ENCODE measurements at regions not wholly inside any gene's neighbourhood (a gene's known extent, or its start where the extent isn't known, plus 50 kb on each side); places are given as distances from the start of the nearest gene placed in this dataset.

DNA sequence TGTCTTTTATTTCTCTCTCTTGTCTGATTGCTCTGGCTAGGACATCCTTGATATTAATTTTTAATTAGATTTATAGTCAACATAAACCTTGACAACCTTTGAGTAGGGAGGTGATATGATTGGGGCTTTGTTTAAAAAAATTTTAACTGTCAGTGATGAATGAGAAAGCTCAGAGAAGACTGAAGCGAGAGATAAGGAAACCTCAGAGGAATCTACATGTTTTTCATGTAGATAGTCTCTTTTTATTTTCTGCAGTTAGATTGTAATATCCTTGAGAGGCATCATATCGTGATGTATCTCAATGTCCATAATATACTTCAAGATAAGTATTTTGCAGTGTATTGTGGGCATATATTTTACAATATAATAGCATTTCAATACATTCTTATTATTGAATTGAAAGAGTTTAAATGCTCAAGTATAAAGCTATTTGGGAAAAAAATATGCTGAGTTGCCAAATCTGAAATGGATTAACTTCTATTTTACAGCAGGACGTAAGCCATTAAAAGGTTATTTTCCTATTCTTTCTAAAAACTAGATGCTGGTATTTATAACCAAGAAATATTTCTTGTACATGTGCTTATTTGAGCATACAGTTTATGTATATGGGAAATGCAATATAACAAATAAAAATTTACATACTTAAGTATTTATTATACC is 802.4 kb upstream of the ADGRL4 start:
- no peaks in the 10 kb centered on the region for H3K4me1 ChIP-seq (ENCODE audit: low read length)
- H3F3A ChIP-seq (ENCODE audit: insufficient read depth, low read length), result no peaks in the 10 kb centered on the region
- no peak overlapping the region for H2AFZ ChIP-seq (ENCODE audit: low read length)
- no peak overlapping the region for H3K27ac ChIP-seq (ENCODE audit: low read length)
- H3K27me3 ChIP-seq (replicated peaks; ENCODE audit: insufficient read depth, low read length), result no peaks in the 10 kb centered on the region
- no peak overlapping the region for H3K4me3 ChIP-seq (ENCODE audit: low read length)
- H3K9me2 ChIP-seq (replicated peaks; ENCODE audit: insufficient read depth, low read length), result no peaks in the 10 kb centered on the region
- no peak for DNase-seq
- no peaks in the 10 kb centered on the region for H4K20me1 ChIP-seq (ENCODE audit: insufficient read depth, low read length)
- H3K9me3 ChIP-seq (replicated peaks; ENCODE audit: insufficient read depth, low read length), result no peaks in the 10 kb centered on the region
- no peak overlapping the region for H3K9ac ChIP-seq (ENCODE audit: low read length)
- H3K36me3 ChIP-seq (replicated peaks; ENCODE audit: insufficient read depth, low read length), result no peaks in the 10 kb centered on the region
- no peaks in the 10 kb centered on the region for H3K79me2 ChIP-seq (ENCODE audit: low read length)
- TF ChIP-seq EZH2phosphoT487 (IDR thresholded peaks at IDR 0.05; ENCODE audit: low read length) (no peak), EZH2 (optimal IDR thresholded peaks at IDR 0.05; ENCODE audit: low read depth, low read length) (no peak)
- TF ChIP-seq, protein P1, sequence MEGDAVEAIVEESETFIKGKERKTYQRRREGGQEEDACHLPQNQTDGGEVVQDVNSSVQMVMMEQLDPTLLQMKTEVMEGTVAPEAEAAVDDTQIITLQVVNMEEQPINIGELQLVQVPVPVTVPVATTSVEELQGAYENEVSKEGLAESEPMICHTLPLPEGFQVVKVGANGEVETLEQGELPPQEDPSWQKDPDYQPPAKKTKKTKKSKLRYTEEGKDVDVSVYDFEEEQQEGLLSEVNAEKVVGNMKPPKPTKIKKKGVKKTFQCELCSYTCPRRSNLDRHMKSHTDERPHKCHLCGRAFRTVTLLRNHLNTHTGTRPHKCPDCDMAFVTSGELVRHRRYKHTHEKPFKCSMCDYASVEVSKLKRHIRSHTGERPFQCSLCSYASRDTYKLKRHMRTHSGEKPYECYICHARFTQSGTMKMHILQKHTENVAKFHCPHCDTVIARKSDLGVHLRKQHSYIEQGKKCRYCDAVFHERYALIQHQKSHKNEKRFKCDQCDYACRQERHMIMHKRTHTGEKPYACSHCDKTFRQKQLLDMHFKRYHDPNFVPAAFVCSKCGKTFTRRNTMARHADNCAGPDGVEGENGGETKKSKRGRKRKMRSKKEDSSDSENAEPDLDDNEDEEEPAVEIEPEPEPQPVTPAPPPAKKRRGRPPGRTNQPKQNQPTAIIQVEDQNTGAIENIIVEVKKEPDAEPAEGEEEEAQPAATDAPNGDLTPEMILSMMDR (IDR thresholded peaks at IDR 0.05; ENCODE audit: low read length), result no peak
- no peak overlapping the region for H3K4me2 ChIP-seq (ENCODE audit: low read depth, low read length)

DNA sequence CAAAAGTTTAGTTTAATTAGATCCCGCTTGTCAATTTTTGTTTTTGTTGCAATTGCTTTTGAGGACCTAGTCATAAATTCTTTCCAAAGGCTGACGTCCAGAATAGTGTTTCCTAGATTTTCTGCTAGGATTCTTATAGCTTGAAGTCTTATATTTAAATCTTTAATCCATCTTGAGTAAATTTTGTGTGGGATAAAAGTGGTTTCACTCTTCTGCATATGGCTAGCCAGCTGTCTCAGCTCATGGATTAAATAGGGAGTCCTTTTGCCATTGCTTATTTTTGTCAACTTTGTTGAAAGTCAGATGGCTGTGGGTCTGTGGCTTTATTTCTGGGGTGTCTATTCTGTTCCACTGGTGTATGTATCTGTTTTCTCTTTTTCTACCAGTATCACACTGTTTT is 801.3 kb upstream of the ADGRL4 start:
- Histone ChIP-seq H4K20me1 (ENCODE audit: insufficient read depth, low read length) (no peaks in the 10 kb centered on the region), H3K27ac (ENCODE audit: low read length) (no peak overlapping the region), H3K4me3 (ENCODE audit: low read length) (no peak overlapping the region), H3K9ac (ENCODE audit: low read length) (no peak overlapping the region), H3K79me2 (ENCODE audit: low read length) (no peaks in the 10 kb centered on the region), H3K36me3 (replicated peaks; ENCODE audit: insufficient read depth, low read length) (no peaks in the 10 kb centered on the region), H3K9me2 (replicated peaks; ENCODE audit: insufficient read depth, low read length) (no peaks in the 10 kb centered on the region), H3K4me1 (ENCODE audit: low read length) (no peaks in the 10 kb centered on the region), H3K4me2 (ENCODE audit: low read depth, low read length) (no peak overlapping the region), H2AFZ (ENCODE audit: low read length) (no peak overlapping the region), H3K9me3 (replicated peaks; ENCODE audit: insufficient read depth, low read length) (no peaks in the 10 kb centered on the region), H3F3A (ENCODE audit: insufficient read depth, low read length) (no peaks in the 10 kb centered on the region), H3K27me3 (replicated peaks; ENCODE audit: insufficient read depth, low read length) (no peaks in the 10 kb centered on the region)
- no peak for DNase-seq
- TF ChIP-seq, protein P1 (IDR thresholded peaks at IDR 0.05; ENCODE audit: low read length), result no peak
- TF ChIP-seq EZH2phosphoT487 (IDR thresholded peaks at IDR 0.05; ENCODE audit: low read length), result no peak
- no peak for TF ChIP-seq EZH2 (optimal IDR thresholded peaks at IDR 0.05; ENCODE audit: low read depth, low read length)

DNA sequence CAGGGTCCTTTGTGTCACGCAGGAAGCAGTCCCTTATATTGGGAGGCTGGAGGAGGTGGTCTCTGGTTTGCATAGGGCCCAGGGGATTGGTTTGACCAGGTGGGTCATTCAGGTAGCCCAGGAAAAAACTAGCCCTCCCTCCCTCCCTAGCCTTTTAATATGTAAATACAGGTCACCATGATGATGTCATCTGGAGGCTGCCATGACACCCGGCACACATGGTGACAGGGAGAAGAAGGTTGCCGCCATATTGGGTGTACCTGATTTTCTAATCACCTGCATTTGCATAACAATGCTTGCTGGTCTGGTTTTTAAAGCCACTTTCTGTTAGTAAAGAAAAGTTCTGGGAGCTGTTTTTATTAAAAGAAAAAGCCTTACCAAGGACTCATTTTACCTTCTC is 791.0 kb upstream of the ADGRL4 start:
- Histone ChIP-seq H3K79me2 (ENCODE audit: low read length) (no peaks in the 10 kb centered on the region), H3K36me3 (replicated peaks; ENCODE audit: insufficient read depth, low read length) (no peaks in the 10 kb centered on the region), H3K4me2 (ENCODE audit: low read depth, low read length) (no peak overlapping the region), H3K27me3 (replicated peaks; ENCODE audit: insufficient read depth, low read length) (no peaks in the 10 kb centered on the region), H3K4me3 (ENCODE audit: low read length) (no peak overlapping the region), H2AFZ (ENCODE audit: low read length) (no peak overlapping the region), H3F3A (ENCODE audit: insufficient read depth, low read length) (no peaks in the 10 kb centered on the region), H3K4me1 (ENCODE audit: low read length) (no peaks in the 10 kb centered on the region), H3K9me2 (replicated peaks; ENCODE audit: insufficient read depth, low read length) (no peaks in the 10 kb centered on the region), H3K9ac (ENCODE audit: low read length) (no peak overlapping the region), H4K20me1 (ENCODE audit: insufficient read depth, low read length) (no peaks in the 10 kb centered on the region), H3K9me3 (replicated peaks; ENCODE audit: insufficient read depth, low read length) (no peaks in the 10 kb centered on the region), H3K27ac (ENCODE audit: low read length) (no peak overlapping the region)
- TF ChIP-seq EZH2phosphoT487 (IDR thresholded peaks at IDR 0.05; ENCODE audit: low read length), result no peak
- TF ChIP-seq, protein P1 (IDR thresholded peaks at IDR 0.05; ENCODE audit: low read length), result no peak
- DNase-seq, result no peak

Data from MM.1S (cell line).